ENCODE measurements at regions not wholly inside any gene's neighbourhood (a gene's known extent, or its start where the extent isn't known, plus 50 kb on each side); places are given as distances from the start of the nearest gene placed in this dataset.
"Not testable (repeated sequence)": the region's sequence is repeated elsewhere in the genome, so short reads cannot be mapped to it uniquely, and the experiment has no call there.

DNA sequence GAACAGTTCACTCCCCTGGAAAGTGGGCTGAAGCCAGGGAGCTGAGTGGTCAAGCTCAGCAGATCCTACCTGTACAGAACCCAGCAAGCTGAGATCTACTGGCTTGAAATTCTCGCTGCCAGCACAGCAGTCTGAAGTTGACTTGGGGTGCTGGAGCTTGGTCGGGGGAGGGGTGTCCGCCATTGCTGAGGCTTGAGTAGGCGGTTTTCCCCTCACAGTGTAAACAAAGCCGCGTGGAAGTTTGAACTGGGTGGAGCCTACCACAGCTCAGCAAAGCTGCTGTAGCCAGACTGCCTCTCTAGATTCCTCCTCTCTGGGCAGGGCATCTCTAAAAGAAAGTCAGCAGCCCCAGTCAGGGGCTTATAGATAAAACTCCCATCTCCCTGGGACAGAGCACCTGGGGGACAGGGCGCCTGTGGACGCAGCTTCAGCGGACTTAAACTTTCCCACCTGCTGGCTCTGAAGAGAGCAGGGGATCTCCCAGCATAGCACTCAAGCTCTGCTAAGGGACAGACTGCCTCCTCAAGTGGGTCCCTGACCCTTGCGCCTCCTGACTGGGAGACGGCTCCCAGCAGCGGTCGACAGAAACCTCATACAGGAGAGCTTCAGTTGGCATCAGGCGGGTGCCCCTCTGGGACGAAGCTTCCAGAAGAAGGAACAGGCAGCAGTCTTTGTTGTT lies 135.3 kb upstream of the HS3ST4 start:
- not testable (repeated sequence) for H2AFZ ChIP-seq (ENCODE audit: low read depth, low read length); H3K4me3 ChIP-seq (ENCODE audit: insufficient read depth in 1 of 2, low read depth in 1 of 2, low read length in 2 of 2); H3K27me3 ChIP-seq (ENCODE audit: control insufficient read depth in 1 of 2, insufficient read depth in 1 of 2, low read length in 2 of 2); H4K8ac ChIP-seq (ENCODE audit: low read length); H2BK12ac ChIP-seq (ENCODE audit: low read length in 2 of 2); H3K4me2 ChIP-seq (ENCODE audit: low read length, poor library complexity, severe bottlenecking); H3K14ac ChIP-seq (ENCODE audit: low read length in 2 of 2); H3K9me3 ChIP-seq (ENCODE audit: control insufficient read depth, low read length); H4K91ac ChIP-seq (ENCODE audit: low read length); H3K18ac ChIP-seq (ENCODE audit: low read depth in 1 of 2, low read length in 2 of 2); H3K79me1 ChIP-seq (replicated peaks; ENCODE audit: low read length, poor library complexity, severe bottlenecking); H3K36me3 ChIP-seq (ENCODE audit: control insufficient read depth in 1 of 2, insufficient read depth in 2 of 2, low read depth in 1 of 2, low read length in 2 of 2); H3K23ac ChIP-seq (ENCODE audit: low read length in 2 of 2); H3K4me1 ChIP-seq (ENCODE audit: control insufficient read depth, insufficient read depth, low read depth, low read length); H3K4ac ChIP-seq (ENCODE audit: low read depth in 1 of 2, low read length in 2 of 2); H2BK15ac ChIP-seq (ENCODE audit: low read depth, poor library complexity, severe bottlenecking); H2AK5ac ChIP-seq (ENCODE audit: low read length, severe bottlenecking); H3K9ac ChIP-seq (ENCODE audit: low read length); H2BK5ac ChIP-seq (ENCODE audit: low read depth, low read length, poor library complexity, severe bottlenecking); DNase-seq; H3K27ac ChIP-seq (ENCODE audit: low read length, poor library complexity, severe bottlenecking); H2BK120ac ChIP-seq (ENCODE audit: low read depth, low read length)
- 80% methylated on average over 15 of the region's 15 CpGs for WGBS

GRCh38 chr16:25553711-25554436 lies 137.9 kb upstream of the HS3ST4 start:
- Histone ChIP-seq H3K36me3 (ENCODE audit: control insufficient read depth in 1 of 2, insufficient read depth in 2 of 2, low read depth in 1 of 2, low read length in 2 of 2) (no peaks in the 10 kb centered on the region), H4K8ac (ENCODE audit: low read length) (no peak overlapping the region), H3K27me3 (ENCODE audit: control insufficient read depth in 1 of 2, insufficient read depth in 1 of 2, low read length in 2 of 2) (no peaks in the 10 kb centered on the region), H2BK12ac (ENCODE audit: low read length in 2 of 2) (no peak overlapping the region), H3K4me2 (ENCODE audit: low read length, poor library complexity, severe bottlenecking) (no peak overlapping the region), H2AK5ac (ENCODE audit: low read length, severe bottlenecking) (no peak overlapping the region), H3K14ac (ENCODE audit: low read length in 2 of 2) (no peak overlapping the region), H2BK5ac (ENCODE audit: low read depth, low read length, poor library complexity, severe bottlenecking) (no peak overlapping the region), H3K4me3 (ENCODE audit: insufficient read depth in 1 of 2, low read depth in 1 of 2, low read length in 2 of 2) (no peak overlapping the region), H3K4me1 (ENCODE audit: control insufficient read depth, insufficient read depth, low read depth, low read length) (no peaks in the 10 kb centered on the region), H2BK15ac (ENCODE audit: low read depth, poor library complexity, severe bottlenecking) (no peak overlapping the region), H3K4ac (ENCODE audit: low read depth in 1 of 2, low read length in 2 of 2) (no peak overlapping the region), H3K18ac (ENCODE audit: low read depth in 1 of 2, low read length in 2 of 2) (no peak overlapping the region), H3K23ac (ENCODE audit: low read length in 2 of 2) (no peak overlapping the region), H3K9ac (ENCODE audit: low read length) (peak overlapping the region; percentile 35), H2BK120ac (ENCODE audit: low read depth, low read length) (no peak overlapping the region), H2AFZ (ENCODE audit: low read depth, low read length) (no peak overlapping the region), H3K27ac (ENCODE audit: low read length, poor library complexity, severe bottlenecking) (no peak overlapping the region), H4K91ac (ENCODE audit: low read length) (no peak overlapping the region), H3K9me3 (ENCODE audit: control insufficient read depth, low read length) (no peaks in the 10 kb centered on the region), H3K79me1 (replicated peaks; ENCODE audit: low read length, poor library complexity, severe bottlenecking) (no peaks in the 10 kb centered on the region)
- 67% methylated on average over 4 of the region's 4 CpGs for WGBS
- DNase-seq, result no peak

GRCh38 chr16:25550647-25551046 lies 141.1 kb upstream of the HS3ST4 start:
- no peaks in the 10 kb centered on the region for H3K9me3 ChIP-seq (ENCODE audit: control insufficient read depth, low read length)
- H2AK5ac ChIP-seq (ENCODE audit: low read length, severe bottlenecking), result no peak overlapping the region
- H3K27me3 ChIP-seq (ENCODE audit: control insufficient read depth in 1 of 2, insufficient read depth in 1 of 2, low read length in 2 of 2), result no peaks in the 10 kb centered on the region
- H2BK12ac ChIP-seq (ENCODE audit: low read length in 2 of 2), result no peak overlapping the region
- DNase-seq, result no peak
- H3K18ac ChIP-seq (ENCODE audit: low read depth in 1 of 2, low read length in 2 of 2), result no peak overlapping the region
- H2AFZ ChIP-seq (ENCODE audit: low read depth, low read length), result no peak overlapping the region
- H3K14ac ChIP-seq (ENCODE audit: low read length in 2 of 2), result no peak overlapping the region
- 67% methylated on average over 1 of the region's 1 CpG for WGBS
- no peak overlapping the region for H4K91ac ChIP-seq (ENCODE audit: low read length)
- H2BK5ac ChIP-seq (ENCODE audit: low read depth, low read length, poor library complexity, severe bottlenecking), result no peak overlapping the region
- no peak overlapping the region for H4K8ac ChIP-seq (ENCODE audit: low read length)
- no peaks in the 10 kb centered on the region for H3K4me1 ChIP-seq (ENCODE audit: control insufficient read depth, insufficient read depth, low read depth, low read length)
- no peaks in the 10 kb centered on the region for H3K79me1 ChIP-seq (replicated peaks; ENCODE audit: low read length, poor library complexity, severe bottlenecking)
- no peak overlapping the region for H3K23ac ChIP-seq (ENCODE audit: low read length in 2 of 2)
- no peak overlapping the region for H3K4me2 ChIP-seq (ENCODE audit: low read length, poor library complexity, severe bottlenecking)
- H3K4ac ChIP-seq (ENCODE audit: low read depth in 1 of 2, low read length in 2 of 2), result no peak overlapping the region
- H2BK120ac ChIP-seq (ENCODE audit: low read depth, low read length), result no peak overlapping the region
- no peak overlapping the region for H3K9ac ChIP-seq (ENCODE audit: low read length)
- no peak overlapping the region for H2BK15ac ChIP-seq (ENCODE audit: low read depth, poor library complexity, severe bottlenecking)
- no peaks in the 10 kb centered on the region for H3K36me3 ChIP-seq (ENCODE audit: control insufficient read depth in 1 of 2, insufficient read depth in 2 of 2, low read depth in 1 of 2, low read length in 2 of 2)
- no peak overlapping the region for H3K27ac ChIP-seq (ENCODE audit: low read length, poor library complexity, severe bottlenecking)
- H3K4me3 ChIP-seq (ENCODE audit: insufficient read depth in 1 of 2, low read depth in 1 of 2, low read length in 2 of 2), result no peak overlapping the region

- H2BK12ac ChIP-seq (ENCODE audit: low read length in 2 of 2), result no peak overlapping the region
- DNase-seq, result no peak
- WGBS, result 53% methylated on average over 3 of the region's 4 CpGs
- no peaks in the 10 kb centered on the region for H3K36me3 ChIP-seq (ENCODE audit: control insufficient read depth in 1 of 2, insufficient read depth in 2 of 2, low read depth in 1 of 2, low read length in 2 of 2)
- no peak overlapping the region for H3K14ac ChIP-seq (ENCODE audit: low read length in 2 of 2)
- H3K4me2 ChIP-seq (ENCODE audit: low read length, poor library complexity, severe bottlenecking), result no peak overlapping the region
- no peak overlapping the region for H3K4ac ChIP-seq (ENCODE audit: low read depth in 1 of 2, low read length in 2 of 2)
- no peaks in the 10 kb centered on the region for H3K79me1 ChIP-seq (replicated peaks; ENCODE audit: low read length, poor library complexity, severe bottlenecking)
- H3K18ac ChIP-seq (ENCODE audit: low read depth in 1 of 2, low read length in 2 of 2), result no peak overlapping the region
- H3K4me3 ChIP-seq (ENCODE audit: insufficient read depth in 1 of 2, low read depth in 1 of 2, low read length in 2 of 2), result no peak overlapping the region
- no peak overlapping the region for H3K9ac ChIP-seq (ENCODE audit: low read length)
- H4K8ac ChIP-seq (ENCODE audit: low read length), result no peak overlapping the region
- H2AK5ac ChIP-seq (ENCODE audit: low read length, severe bottlenecking), result no peak overlapping the region
- no peak overlapping the region for H2BK5ac ChIP-seq (ENCODE audit: low read depth, low read length, poor library complexity, severe bottlenecking)
- H2AFZ ChIP-seq (ENCODE audit: low read depth, low read length), result no peak overlapping the region
- H4K91ac ChIP-seq (ENCODE audit: low read length), result no peak overlapping the region
- H3K23ac ChIP-seq (ENCODE audit: low read length in 2 of 2), result no peak overlapping the region
- H3K27ac ChIP-seq (ENCODE audit: low read length, poor library complexity, severe bottlenecking), result no peak overlapping the region
- H3K27me3 ChIP-seq (ENCODE audit: control insufficient read depth in 1 of 2, insufficient read depth in 1 of 2, low read length in 2 of 2), result no peaks in the 10 kb centered on the region
- no peak overlapping the region for H2BK15ac ChIP-seq (ENCODE audit: low read depth, poor library complexity, severe bottlenecking)
- no peaks in the 10 kb centered on the region for H3K4me1 ChIP-seq (ENCODE audit: control insufficient read depth, insufficient read depth, low read depth, low read length)
- no peaks in the 10 kb centered on the region for H3K9me3 ChIP-seq (ENCODE audit: control insufficient read depth, low read length)
- H2BK120ac ChIP-seq (ENCODE audit: low read depth, low read length), result no peak overlapping the region
Observed at GRCh38 chr16:25546791-25547190, 145.0 kb upstream of the HS3ST4 start.

Measured in mesenchymal stem cell (in vitro differentiated cells and primary cell).